Epidermal melanocyte (primary cell): ENCODE measurements at regions not wholly inside any gene's neighbourhood (a gene's known extent, or its start where the extent isn't known, plus 50 kb on each side); places are given as distances from the start of the nearest gene placed in this dataset.
"Not testable (repeated sequence)": the region's sequence is repeated elsewhere in the genome, so short reads cannot be mapped to it uniquely, and the experiment has no call there.

ENCODE experiments used
- DNase-seq: peaks from one replicate; pipeline ENCODE4 v3.0.0; 2011; ENCODE audit warnings: low spot score; ENCODE audit not compliant: insufficient read length

DNA sequence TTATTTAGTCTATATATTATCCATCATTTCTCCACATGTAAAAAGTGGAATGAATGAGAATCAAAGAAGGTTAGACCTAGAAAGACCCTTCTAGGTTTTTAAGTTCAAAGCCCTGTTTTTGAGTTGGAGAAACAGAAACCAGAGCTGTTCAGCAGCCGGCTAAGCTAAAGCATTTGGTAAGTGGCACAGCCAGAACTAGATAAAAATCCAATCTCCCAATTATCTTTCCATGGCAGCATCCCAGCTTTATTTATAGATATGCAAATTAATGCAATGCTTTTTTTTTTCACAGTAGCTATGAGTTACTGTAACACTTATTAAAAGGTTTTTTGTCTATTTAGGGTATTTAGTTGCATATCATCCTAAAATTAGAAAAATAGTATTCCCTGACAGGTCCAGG lies 85.1 kb downstream of the NIBAN1 start:
- no peak for DNase-seq

- DNase-seq, result no peak
These were observed 85.8 kb downstream of the NIBAN1 start for GRCh38 chr1:184888505-184888904.

DNA sequence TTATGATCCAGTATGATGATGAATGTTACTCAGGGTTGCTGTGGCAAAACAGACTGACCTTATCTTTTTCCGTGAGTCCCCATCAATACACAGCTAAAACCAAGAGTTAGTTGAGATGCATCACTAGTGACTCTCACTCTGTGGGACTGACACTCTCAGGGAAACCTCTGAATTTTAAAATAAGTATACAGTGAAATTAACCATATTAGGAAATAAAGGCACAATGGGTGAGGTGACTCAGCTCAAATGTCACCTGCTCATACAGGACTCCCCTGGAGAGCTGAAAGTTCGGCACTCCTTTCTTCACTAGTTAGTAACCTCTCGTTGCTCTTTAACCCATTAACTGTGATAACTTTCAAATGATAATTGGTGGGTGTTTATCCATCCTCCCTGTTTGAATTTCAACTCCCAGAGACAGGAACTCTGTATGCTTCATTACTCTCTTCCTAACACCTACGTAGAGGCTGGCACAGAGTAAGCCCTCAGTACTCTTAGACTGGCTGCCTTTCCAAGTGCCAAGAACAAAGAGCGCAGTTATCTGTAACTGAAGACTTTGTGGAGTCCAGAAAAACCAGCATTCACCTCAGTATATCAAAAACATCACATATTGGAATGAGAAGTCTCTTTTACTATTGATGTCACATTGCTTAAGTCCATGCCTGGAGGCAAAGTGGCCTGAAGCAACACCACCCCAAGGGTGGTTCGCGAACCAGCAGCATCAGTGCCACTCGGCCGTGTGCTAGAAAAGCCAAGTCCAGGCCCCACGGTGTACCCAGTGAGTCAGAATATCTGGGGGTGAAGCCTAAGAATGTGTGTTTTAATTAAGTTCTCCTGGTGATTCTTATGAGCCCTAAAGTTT lies 91.1 kb downstream of the NIBAN1 start:
- no peak for DNase-seq

DNA sequence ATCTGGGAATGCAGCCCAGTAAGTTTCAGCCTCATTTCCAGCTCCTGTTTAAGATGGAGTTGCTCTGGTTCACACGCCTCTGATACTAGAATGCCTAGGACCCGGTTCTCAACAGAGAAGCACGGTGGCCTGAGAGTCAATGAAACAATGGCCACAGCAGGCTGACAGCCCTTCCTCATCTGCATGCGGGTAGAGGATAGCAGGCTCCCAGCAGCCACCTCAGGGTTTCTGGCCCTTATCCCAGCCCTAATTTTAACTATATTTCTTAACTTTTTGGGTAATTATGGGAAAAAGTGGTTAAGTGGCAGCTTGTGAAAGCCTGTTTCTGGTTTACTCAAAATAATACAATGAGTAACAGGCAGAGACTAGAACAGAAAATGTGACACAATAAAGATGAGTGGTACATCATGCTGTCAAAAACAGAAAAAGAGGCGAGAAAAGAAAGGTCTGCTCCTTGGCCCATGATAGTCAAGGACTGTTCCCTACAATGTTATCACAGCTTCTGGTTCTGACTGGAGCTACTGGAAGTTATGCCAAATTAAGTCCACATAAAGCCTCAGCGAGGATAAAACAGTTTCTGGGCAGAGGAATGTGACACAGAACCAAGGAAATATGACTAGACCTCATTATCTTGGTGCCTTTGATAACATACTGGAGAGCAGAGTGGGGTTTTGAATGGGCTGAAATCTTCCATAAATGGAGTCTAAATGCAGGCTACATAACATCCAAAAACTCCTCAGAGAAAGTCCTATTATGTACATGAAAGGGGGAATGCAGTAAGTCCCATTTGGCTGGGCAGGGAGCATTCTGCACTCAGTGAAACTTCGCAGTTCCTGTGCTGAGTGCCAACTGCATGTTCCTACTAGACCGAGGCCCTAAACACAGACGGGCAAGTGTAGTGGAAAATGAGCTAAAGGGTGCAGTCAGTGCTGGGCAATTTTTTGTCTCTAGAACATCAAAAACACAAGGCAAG lies 92.1 kb downstream of the NIBAN1 start:
- DNase-seq, result no peak

- no peak for DNase-seq
These were observed 94.3 kb downstream of the NIBAN1 start for GRCh38 chr1:184879876-184880557.

DNA sequence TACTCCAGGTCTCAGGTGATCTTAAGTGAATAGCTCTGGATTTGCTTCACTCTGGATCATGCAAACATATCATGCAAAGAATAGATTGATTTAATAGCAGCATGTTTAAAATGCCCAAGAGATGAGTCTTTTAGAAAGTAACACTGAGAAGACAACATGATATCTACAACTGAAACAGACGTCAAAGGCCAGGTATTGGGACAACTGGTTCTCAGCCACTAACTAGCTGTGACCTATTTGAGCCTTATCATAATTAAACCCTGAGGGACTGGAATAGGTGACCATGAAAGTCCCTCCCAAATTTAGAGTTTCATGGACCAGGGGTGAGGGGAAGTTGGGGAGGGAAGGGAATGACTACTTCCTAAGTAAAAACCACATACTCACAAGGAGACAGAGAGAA lies 95.7 kb downstream of the NIBAN1 start:
- DNase-seq, result no peak

DNA sequence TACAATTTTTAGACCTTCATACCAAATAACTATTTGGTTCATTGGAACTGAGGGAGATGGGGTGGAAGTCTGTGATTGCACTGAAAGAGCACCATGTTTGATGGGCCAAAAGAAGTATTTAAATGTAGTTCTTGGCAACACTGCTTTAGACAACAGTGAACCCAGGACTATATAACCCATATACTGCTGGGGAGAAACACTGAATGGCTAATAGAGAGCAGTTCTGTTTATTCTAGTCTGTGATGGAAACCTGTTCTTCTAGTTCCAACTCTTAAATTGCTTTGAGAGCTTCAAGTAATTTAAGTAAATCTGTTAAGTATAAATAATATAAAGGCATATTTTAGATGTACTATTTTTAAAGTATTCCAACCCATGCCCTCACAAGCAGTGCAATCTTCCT lies 96.3 kb downstream of the NIBAN1 start:
- no peak for DNase-seq

DNA sequence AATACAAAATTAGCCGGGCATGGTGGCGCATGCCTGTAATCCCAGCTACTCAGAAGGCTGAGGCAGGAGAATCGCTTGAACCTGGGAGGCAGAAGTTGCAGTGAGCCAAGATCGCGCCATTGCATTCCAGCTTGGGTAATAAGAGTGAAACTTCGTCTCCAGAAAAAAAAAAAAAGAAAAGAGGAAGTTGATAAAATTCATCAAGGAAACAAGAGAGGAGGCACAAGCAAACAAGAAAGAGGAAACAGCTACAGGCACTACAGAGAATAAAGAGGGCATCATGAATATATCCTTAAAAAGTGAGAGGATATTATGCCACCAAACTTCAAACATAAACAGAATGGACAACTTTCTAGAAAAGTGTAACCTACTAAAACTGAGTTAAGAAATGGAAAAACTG lies 98.3 kb downstream of the NIBAN1 start:
- not testable (repeated sequence) for DNase-seq

DNA sequence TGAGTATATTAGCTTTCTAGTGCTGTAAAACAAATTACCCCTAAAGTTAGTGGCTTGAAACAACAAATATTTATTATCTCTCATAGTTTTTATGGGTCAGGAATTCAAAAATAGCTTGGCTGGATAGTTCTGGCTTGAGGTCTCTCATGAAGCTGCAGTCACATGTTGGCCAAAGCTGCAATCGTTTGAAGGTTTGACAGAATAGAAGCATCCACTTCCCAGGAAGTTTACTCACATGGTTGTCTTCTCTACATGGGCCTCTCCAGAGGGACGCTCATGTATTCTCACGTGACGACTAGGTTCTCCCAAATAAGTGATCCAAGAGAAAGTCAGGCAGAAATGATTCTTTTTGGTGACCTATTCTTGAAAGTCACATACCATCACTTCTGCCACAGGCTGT lies 99.1 kb downstream of the NIBAN1 start:
- no peak for DNase-seq

DNA sequence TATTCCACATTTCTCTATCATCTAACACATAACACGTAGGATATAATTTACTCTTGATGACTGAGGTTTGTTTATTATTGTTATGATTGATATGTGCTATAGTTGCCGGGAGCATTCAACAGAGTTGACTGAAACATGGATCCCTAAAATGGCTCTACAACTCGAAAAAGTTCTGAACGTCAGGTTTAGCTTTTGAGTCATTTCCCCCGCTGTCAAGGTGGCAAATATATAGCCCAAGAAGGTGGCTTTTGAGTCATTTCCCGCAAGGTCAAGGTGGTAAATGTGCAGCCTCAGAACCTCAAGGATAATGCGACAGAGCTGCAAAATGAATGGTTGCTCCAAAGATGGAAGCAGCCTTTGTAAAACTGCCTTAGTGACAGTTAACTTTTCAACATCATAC lies 104.0 kb downstream of the NIBAN1 start:
- DNase-seq, result no peak

DNA sequence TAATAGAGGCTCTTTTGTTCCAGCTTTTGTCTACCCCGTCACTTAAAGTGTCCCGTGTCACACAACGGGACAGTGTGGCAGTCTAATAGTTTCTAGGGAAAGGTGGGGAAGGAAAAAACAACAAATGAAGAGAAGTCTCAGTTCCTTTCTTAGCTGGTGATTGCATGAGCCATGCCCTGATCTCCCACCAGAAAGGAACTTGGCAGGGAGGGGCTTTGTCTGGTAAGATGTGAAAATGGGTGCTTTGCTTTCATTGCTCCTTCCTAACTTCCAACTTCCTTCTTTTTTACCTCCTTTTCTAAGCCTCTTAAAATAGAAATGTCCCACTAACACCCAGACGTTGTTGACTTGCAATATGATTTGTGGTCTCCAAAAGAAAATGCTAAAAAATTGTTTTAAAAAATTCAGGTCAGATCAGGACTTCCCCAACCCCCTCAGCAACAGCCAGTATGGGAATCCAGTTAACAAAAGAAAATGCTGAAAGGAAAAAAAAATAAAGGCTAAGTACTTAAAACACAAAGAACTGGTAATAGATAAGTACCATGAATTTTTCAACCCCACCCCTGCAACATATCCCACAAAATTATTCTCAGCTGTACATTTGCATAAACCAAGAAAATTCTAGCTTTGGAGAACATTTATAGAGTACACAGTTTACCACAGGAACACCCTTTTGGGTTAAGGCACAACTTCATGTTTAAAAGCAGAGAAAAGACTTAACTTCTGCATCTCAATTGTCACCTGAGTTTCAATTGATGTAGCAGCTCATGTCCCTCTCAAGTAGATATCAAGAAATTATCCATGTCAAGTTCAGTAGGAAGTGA lies 106.2 kb downstream of the NIBAN1 start:
- no peak for DNase-seq

GRCh38 chr1:184866991-184867788 lies 107.1 kb downstream of the NIBAN1 start:
- no peak for DNase-seq

- no peak for DNase-seq
These were observed 107.7 kb downstream of the NIBAN1 start for GRCh38 chr1:184866586-184866985.

- DNase-seq, result no peak
These were observed 108.5 kb downstream of the NIBAN1 start for GRCh38 chr1:184865831-184866230.

GRCh38 chr1:184861755-184862336 lies 107.2 kb upstream of the EDEM3 start:
- DNase-seq, result no peak

DNA sequence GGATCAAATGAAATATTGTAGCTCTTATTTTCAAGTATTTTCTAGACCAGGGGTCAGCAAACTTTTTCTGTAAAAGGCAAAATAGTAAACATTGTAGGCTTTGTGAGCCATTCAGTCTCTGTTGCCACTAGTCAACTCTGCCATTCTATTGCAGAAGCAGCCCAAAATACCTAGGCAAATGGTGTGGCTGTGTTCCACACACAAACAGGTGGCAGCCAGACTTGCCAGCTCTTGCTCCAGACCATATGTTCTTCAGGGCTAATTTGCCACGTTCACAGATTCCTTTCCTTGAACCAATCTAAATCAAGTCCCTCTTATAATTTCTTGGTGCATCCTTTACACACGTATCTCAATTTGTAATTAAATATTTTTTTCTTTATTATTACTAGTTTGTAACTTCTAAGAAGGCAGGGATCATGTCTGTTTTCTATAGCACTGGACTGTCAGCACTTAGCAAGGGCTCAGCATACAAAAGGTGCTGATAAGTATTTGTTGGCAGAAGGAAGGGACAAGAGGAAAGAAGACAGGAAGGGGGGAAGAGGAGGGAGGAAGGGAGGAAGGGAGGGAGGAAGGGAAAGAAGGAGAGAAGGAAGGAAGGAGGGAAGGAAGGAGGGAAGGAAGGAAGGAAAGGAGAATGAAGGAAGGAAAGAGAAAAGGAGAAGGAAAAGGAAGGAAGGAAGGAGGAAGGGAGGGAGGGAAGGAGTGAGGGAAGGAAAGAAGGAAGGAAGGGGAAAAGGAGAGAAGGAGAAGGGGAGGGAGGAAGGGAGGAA lies 106.5 kb upstream of the EDEM3 start:
- no peak for DNase-seq

GRCh38 chr1:184860535-184860934 lies 105.9 kb upstream of the EDEM3 start:
- DNase-seq, result no peak

DNA sequence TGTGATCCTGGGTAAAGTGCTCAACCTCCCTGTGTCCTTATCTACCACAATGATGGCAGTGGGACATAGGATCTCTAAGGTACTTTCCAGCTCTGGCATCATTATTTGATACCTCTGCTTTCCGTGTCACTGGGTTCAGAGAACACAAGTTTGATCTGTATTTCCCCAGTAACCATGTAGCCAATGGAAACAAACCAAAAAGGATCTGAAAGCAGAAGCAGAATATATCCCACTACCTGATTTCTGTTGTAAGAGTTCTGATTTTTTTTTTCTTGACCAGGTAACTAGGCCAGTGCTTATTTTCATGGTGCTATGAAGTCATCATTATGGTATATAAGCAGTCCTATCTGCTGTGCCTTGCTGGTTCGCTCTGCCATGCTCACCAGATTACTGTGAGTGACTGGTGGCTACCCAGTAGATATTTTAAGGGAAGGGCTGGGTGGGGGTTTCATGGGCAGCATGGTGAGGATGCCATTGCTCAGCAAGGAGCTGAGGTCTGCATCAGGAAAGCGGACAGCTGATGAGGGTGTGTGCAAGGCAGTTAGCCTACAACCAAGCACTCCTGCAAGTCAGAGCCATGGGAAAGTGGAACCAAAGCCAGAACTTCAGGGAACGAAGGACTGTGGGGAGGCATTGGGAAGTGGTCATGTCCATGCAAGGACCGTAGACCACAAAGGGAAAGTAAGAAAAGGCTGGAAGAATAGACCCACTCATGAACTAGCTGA lies 104.9 kb upstream of the EDEM3 start:
- DNase-seq, result no peak
